GM18508 (cell line): ENCODE measurements at regions not wholly inside any gene's neighbourhood (a gene's known extent, or its start where the extent isn't known, plus 50 kb on each side); places are given as distances from the start of the nearest gene placed in this dataset.

Source experiments
- ATAC-seq: cut with Tn5 transposase; IDR thresholded peaks from one replicate; pipeline ENCODE4 v1.9.1; 2021; ENCODE audit warnings: moderate number of reproducible peaks; ENCODE audit not compliant: insufficient read depth, unreplicated experiment

GRCh38 chr3:76986876-76987474 lies 52.9 kb upstream of the ROBO2 start:
- no peak for ATAC-seq
